Mesothelial cell of epicardium (in vitro differentiated cells): ENCODE measurements at regions not wholly inside any gene's neighbourhood (a gene's known extent, or its start where the extent isn't known, plus 50 kb on each side); places are given as distances from the start of the nearest gene placed in this dataset.

Experiments used
- DNase-seq, 2 experiments: peaks; one replicate each; pipeline ENCODE4 v3.0.0; 2021; ENCODE audit warnings: low spot score in 2 of 2; ENCODE audit not compliant: unreplicated experiment in 2 of 2
- H3K27ac Mint-ChIP-seq: 2 replicates; pipeline ENCODE4 v1.8.0; 2021; ENCODE audit warnings: mixed read lengths
- H3K27me3 Mint-ChIP-seq: 2 replicates; pipeline ENCODE4 v1.8.0; 2021; ENCODE audit warnings: low read depth, mixed read lengths
- H3K36me3 Mint-ChIP-seq: 2 replicates; pipeline ENCODE4 v1.8.0; 2021; ENCODE audit warnings: mixed read lengths
- H3K4me1 Mint-ChIP-seq: 2 replicates; pipeline ENCODE4 v1.8.0; 2021; ENCODE audit warnings: mixed read lengths
- H3K4me3 Mint-ChIP-seq: 2 replicates; pipeline ENCODE4 v1.8.0; 2021; ENCODE audit warnings: mild to moderate bottlenecking, moderate library complexity, mixed read lengths
- H3K9me3 Mint-ChIP-seq: 2 replicates; pipeline ENCODE4 v1.8.0; 2021; ENCODE audit warnings: mixed read lengths
- TF ChIP-seq, protein P1 (sequence below): fragments of 200-600 bp; sonication (generic); IDR thresholded peaks from one replicate; pipeline ENCODE4 v1.5.0; 2021; ENCODE audit warnings: antibody characterized with exemption; ENCODE audit not compliant: unreplicated experiment

DNA sequence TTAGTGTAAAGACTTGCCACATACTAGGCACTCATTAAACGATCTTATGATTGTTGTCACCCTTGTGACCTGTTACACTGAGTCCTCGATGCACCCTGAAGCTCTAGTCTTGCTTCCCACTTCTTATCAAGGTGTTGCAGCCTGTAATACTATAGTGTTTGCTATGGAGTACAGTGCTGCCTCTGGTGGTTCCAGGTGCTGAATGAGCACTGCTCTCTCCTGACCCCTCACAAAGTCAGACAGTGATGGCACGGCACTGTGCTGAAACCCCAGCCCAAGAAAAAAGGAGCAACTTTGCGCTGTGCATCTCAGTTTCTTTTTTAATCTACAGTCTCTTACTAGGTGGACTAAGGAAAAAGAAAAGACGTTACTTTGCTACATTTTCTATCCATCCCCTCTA, 106.3 kb downstream of the GC start:
- H3K27me3 Mint-ChIP-seq = no peaks in the 10 kb centered on the region
- peaks cover 8% of the 10 kb centered on the region for H3K9me3 Mint-ChIP-seq
- H3K4me3 Mint-ChIP-seq = no peak overlapping the region
- no peak overlapping the region for H3K27ac Mint-ChIP-seq
- peaks cover 2% of the 10 kb centered on the region for H3K4me1 Mint-ChIP-seq
- H3K36me3 Mint-ChIP-seq = no peaks in the 10 kb centered on the region
- TF ChIP-seq, protein P1, sequence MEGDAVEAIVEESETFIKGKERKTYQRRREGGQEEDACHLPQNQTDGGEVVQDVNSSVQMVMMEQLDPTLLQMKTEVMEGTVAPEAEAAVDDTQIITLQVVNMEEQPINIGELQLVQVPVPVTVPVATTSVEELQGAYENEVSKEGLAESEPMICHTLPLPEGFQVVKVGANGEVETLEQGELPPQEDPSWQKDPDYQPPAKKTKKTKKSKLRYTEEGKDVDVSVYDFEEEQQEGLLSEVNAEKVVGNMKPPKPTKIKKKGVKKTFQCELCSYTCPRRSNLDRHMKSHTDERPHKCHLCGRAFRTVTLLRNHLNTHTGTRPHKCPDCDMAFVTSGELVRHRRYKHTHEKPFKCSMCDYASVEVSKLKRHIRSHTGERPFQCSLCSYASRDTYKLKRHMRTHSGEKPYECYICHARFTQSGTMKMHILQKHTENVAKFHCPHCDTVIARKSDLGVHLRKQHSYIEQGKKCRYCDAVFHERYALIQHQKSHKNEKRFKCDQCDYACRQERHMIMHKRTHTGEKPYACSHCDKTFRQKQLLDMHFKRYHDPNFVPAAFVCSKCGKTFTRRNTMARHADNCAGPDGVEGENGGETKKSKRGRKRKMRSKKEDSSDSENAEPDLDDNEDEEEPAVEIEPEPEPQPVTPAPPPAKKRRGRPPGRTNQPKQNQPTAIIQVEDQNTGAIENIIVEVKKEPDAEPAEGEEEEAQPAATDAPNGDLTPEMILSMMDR = no peak
- DNase-seq = no peak

DNA sequence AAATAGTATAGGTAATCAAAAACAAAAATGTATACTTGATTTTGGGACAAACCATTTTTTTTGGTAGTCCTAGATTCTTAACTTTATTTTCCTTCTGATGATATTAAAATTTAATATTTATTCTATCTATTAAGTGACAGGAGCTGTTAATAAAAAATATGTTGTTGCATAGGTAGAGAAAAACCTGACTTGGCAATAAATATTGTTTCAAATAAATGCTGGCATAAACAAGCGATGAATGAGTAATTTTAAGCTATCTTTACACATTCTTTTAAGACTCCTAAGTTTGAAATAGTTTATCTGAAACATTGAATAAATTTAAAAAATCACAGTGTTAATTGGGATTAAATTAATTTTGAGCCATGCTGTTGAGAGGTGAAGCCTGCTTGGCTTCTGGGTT, 114.6 kb downstream of the GC start:
- DNase-seq = no peak
- no peak overlapping the region for H3K4me3 Mint-ChIP-seq
- H3K27ac Mint-ChIP-seq = no peak overlapping the region
- H3K27me3 Mint-ChIP-seq = no peaks in the 10 kb centered on the region
- TF ChIP-seq, protein P1 = no peak
- H3K36me3 Mint-ChIP-seq = no peaks in the 10 kb centered on the region
- H3K9me3 Mint-ChIP-seq = peaks cover 10% of the 10 kb centered on the region
- H3K4me1 Mint-ChIP-seq = no peaks in the 10 kb centered on the region

DNA sequence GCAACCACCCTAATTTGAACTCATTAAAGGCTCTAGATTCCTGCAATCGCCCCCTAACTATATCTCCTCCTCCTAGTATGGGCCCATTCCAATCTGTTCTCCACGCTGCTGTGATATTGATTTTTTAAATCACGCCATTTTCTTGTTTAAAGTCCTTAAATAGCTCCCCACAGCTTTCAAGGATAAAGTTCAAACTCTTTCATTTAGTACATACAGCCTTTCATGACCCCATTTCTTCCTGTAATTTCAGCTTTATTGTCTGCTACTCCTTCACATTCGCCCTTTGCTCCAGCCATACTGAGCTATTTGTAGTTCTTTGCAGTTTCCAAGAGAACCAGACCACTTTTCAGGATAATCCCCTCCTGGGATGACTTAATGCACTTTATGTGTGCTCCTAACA, 118.5 kb downstream of the GC start:
- no peaks in the 10 kb centered on the region for H3K9me3 Mint-ChIP-seq
- H3K36me3 Mint-ChIP-seq = no peaks in the 10 kb centered on the region
- no peak overlapping the region for H3K4me3 Mint-ChIP-seq
- H3K27ac Mint-ChIP-seq = no peak overlapping the region
- TF ChIP-seq, protein P1 = no peak
- no peak for DNase-seq
- H3K27me3 Mint-ChIP-seq = no peaks in the 10 kb centered on the region
- H3K4me1 Mint-ChIP-seq = no peaks in the 10 kb centered on the region

DNA sequence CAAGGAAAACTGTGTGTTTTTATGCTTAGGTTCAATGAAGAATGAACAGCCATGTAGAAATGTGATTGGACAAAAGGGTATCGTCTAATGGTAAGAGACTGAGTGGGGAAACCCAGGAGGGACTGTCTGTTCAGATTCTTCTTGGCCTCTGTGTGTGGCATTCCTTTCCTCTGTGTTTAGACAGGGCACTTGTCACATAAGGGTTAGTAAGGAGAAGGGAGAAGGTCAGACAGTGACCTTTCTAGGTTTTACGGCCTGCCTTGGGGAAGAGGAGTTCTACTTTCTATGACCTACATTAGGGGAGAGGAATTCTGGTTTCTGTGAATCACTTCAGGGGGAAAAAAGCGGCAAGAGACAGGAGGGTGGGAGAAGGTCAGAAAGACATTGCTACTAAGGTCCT, 119.5 kb downstream of the GC start:
- no peaks in the 10 kb centered on the region for H3K36me3 Mint-ChIP-seq
- H3K27me3 Mint-ChIP-seq = no peaks in the 10 kb centered on the region
- H3K9me3 Mint-ChIP-seq = no peaks in the 10 kb centered on the region
- H3K27ac Mint-ChIP-seq = no peak overlapping the region
- no peak for DNase-seq
- H3K4me1 Mint-ChIP-seq = peaks cover 3% of the 10 kb centered on the region
- H3K4me3 Mint-ChIP-seq = no peak overlapping the region
- TF ChIP-seq, protein P1 = no peak

DNA sequence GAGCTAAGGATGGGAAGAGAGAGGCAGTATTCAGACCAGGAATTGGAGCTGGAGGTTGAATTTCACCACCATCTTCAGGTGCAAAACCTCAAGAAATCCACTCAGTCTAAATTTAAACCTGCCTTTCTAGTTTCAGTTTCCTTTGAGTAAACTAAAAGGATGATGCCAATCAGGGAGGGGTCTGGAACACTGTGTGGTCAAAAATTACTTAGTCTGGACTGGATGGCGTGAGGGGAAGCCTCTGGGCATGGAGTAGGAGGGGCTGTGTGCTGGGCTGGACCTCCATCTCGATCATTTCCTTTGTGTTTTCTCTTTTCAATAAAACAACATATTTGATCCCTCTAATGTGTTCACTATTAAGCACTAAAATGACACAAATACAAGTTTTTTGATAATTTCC, 120.1 kb downstream of the GC start:
- no peak overlapping the region for H3K4me3 Mint-ChIP-seq
- DNase-seq = no peak
- TF ChIP-seq, protein P1 = no peak
- no peaks in the 10 kb centered on the region for H3K27me3 Mint-ChIP-seq
- no peaks in the 10 kb centered on the region for H3K9me3 Mint-ChIP-seq
- no peak overlapping the region for H3K27ac Mint-ChIP-seq
- H3K36me3 Mint-ChIP-seq = no peaks in the 10 kb centered on the region
- H3K4me1 Mint-ChIP-seq = peaks cover 3% of the 10 kb centered on the region

DNA sequence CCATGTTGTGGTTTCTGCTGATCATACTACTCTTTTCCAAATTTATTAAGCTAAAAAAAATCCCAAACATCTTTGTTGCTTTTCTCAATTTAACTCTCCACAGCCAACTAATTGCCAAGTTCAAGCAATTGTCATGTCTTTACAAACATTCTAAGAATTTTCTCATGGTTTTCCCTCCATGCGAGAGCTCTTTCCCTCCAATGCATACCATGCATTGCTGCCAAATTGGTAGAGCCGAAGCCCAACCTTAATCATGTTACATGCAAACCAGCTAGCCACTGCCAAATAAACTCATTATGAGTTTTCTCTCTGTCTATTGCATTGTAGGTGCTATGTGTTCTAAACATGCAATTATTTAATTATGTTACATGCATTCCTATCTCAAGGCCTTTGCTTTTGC, 123.9 kb downstream of the GC start:
- no peak for DNase-seq
- no peak overlapping the region for H3K4me3 Mint-ChIP-seq
- no peak overlapping the region for H3K27ac Mint-ChIP-seq
- no peaks in the 10 kb centered on the region for H3K9me3 Mint-ChIP-seq
- H3K36me3 Mint-ChIP-seq = no peaks in the 10 kb centered on the region
- peaks cover 5% of the 10 kb centered on the region for H3K4me1 Mint-ChIP-seq
- no peaks in the 10 kb centered on the region for H3K27me3 Mint-ChIP-seq
- TF ChIP-seq, protein P1 = no peak
